Calu3 (cell line): ENCODE measurements at regions not wholly inside any gene's neighbourhood (a gene's known extent, or its start where the extent isn't known, plus 50 kb on each side); places are given as distances from the start of the nearest gene placed in this dataset.

Source experiments
- BruUV-seq: library from RNA; stranded (reverse); fragments of 400-500 nt; replicated peaks from 2 replicates; lab custom pipeline; 2021; lab: Mats Ljungman, UMichigan
- CTCF ChIA-PET: fragments of 300-600 bp; sonication (Branson Sonifier 250); formaldehyde crosslinking; loops from one replicate; lab custom pipeline; 2022; ENCODE audit warnings: antibody characterized with exemption; lab: Charles Lee
- DNase-seq: peaks from one replicate; pipeline ENCODE4 v3.0.0; 2022
- H3K27ac Mint-ChIP-seq: one replicate; pipeline ENCODE4 v1.8.0; 2022; ENCODE audit warnings: mixed read lengths; ENCODE audit not compliant: unreplicated experiment
- H3K27me3 Mint-ChIP-seq: one replicate; pipeline ENCODE4 v1.8.0; 2022; ENCODE audit warnings: mixed read lengths; ENCODE audit not compliant: unreplicated experiment
- H3K36me3 Mint-ChIP-seq: one replicate; pipeline ENCODE4 v1.8.0; 2022; ENCODE audit warnings: mild to moderate bottlenecking, moderate library complexity, mixed read lengths; ENCODE audit not compliant: insufficient read depth, unreplicated experiment
- H3K4me1 Mint-ChIP-seq: one replicate; pipeline ENCODE4 v1.8.0; 2022; ENCODE audit warnings: mild to moderate bottlenecking, low read depth, mixed read lengths; ENCODE audit not compliant: unreplicated experiment
- H3K4me3 Mint-ChIP-seq: one replicate; pipeline ENCODE4 v1.8.0; 2022; ENCODE audit warnings: mild to moderate bottlenecking, low read depth, moderate library complexity, mixed read lengths; ENCODE audit not compliant: unreplicated experiment
- H3K9me3 Mint-ChIP-seq: one replicate; pipeline ENCODE4 v1.8.0; 2022; ENCODE audit warnings: low read depth, mixed read lengths; ENCODE audit not compliant: unreplicated experiment
- CTCF ChIP-seq: fragments of 200-600 bp; IDR thresholded peaks from one replicate; pipeline ENCODE4 v1.8.0; 2022; ENCODE audit warnings: antibody characterized with exemption; ENCODE audit not compliant: unreplicated experiment
- intact Hi-C: fragments of 100-400 bp; cut with micrococcal nuclease; formaldehyde crosslinking; loops from one replicate; pipeline ENCODE4 v1.10.0; 2022; ENCODE audit not compliant: unreplicated experiment

GRCh38 chr2:195428673-195429072 lies 228.4 kb upstream of the SLC39A10 start:
- Mint-ChIP-seq H3K36me3 (no peaks in the 10 kb centered on the region), H3K4me1 (no peaks in the 10 kb centered on the region), H3K27me3 (no peaks in the 10 kb centered on the region), H3K4me3 (no peak overlapping the region), H3K27ac (no peak overlapping the region), H3K9me3 (peaks cover 3% of the 10 kb centered on the region)
- DNase-seq = no peak
- intact Hi-C loops = no loop called here
- CTCF ChIA-PET = no interaction called here
- no TSS peak for BruUV-seq
- no peak for TF ChIP-seq CTCF

GRCh38 chr2:195425328-195425727 lies 231.7 kb upstream of the SLC39A10 start:
- CTCF ChIA-PET = no interaction called here
- no peaks in the 10 kb centered on the region for H3K27me3 Mint-ChIP-seq
- no peak overlapping the region for H3K27ac Mint-ChIP-seq
- DNase-seq = no peak
- H3K36me3 Mint-ChIP-seq = no peaks in the 10 kb centered on the region
- TF ChIP-seq CTCF = no peak
- intact Hi-C loops = no loop called here
- H3K4me3 Mint-ChIP-seq = no peak overlapping the region
- no peaks in the 10 kb centered on the region for H3K9me3 Mint-ChIP-seq
- no TSS peak for BruUV-seq
- H3K4me1 Mint-ChIP-seq = no peaks in the 10 kb centered on the region

- no peak for DNase-seq
- no peaks in the 10 kb centered on the region for H3K27me3 Mint-ChIP-seq
- CTCF ChIA-PET = no interaction called here
- no peaks in the 10 kb centered on the region for H3K36me3 Mint-ChIP-seq
- H3K4me3 Mint-ChIP-seq = no peak overlapping the region
- H3K4me1 Mint-ChIP-seq = no peaks in the 10 kb centered on the region
- TF ChIP-seq CTCF = no peak
- no peak overlapping the region for H3K27ac Mint-ChIP-seq
- no peaks in the 10 kb centered on the region for H3K9me3 Mint-ChIP-seq
- intact Hi-C loops = no loop called here
- no TSS peak for BruUV-seq
Observed at GRCh38 chr2:195419033-195419432, 238.0 kb upstream of the SLC39A10 start.

DNA sequence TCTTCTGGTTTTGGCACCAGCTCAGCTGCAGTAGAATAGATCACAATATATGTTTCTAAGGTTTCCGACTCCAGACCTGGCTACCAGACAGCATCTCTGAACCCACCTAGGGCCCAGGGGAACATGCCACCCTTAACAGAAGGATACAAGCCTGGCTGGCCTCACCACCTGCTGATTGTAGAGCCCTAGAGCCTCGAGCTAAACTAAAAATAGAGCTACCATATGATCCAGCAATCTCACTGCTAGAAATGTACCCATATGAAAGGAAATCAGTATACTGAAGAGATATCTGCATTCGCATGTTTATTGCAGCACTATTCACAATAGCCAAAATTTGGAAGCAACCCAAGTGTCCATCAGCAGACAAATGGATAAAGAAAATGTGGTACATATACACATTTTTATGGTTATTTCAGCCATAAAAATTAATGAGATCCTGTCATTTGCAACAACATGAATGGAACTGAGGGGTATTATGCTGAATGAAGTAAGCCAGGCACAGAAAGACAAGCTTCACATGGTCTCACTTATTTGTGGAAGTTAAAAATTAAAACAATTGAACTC lies 242.4 kb upstream of the SLC39A10 start:
- Mint-ChIP-seq H3K9me3 (no peaks in the 10 kb centered on the region), H3K4me3 (no peak overlapping the region), H3K27ac (no peak overlapping the region), H3K4me1 (no peaks in the 10 kb centered on the region), H3K27me3 (no peaks in the 10 kb centered on the region), H3K36me3 (no peaks in the 10 kb centered on the region)
- no TSS peak for BruUV-seq
- DNase-seq = no peak
- TF ChIP-seq CTCF = no peak
- intact Hi-C loops = no loop called here
- CTCF ChIA-PET = no interaction called here
